Astrocyte (in vitro differentiated cells and primary cell): ENCODE measurements at regions not wholly inside any gene's neighbourhood (a gene's known extent, or its start where the extent isn't known, plus 50 kb on each side); places are given as distances from the start of the nearest gene placed in this dataset.

Experiments
- DNase-seq: peaks from one replicate; pipeline ENCODE4 v3.0.0-alpha.2; 2010; ENCODE audit warnings: low read depth
- FAIRE-seq: peaks from 2 replicates; lab custom pipeline; 2011; peaks lifted over from hg19 to GRCh38; lab: Jason Lieb, UNC
- H2AFZ ChIP-seq: 2 replicates; pipeline ENCODE4 v1.6.0; 2012; ENCODE audit warnings: low read depth, low read length, inconsistent platforms
- H3K27ac ChIP-seq: 2 replicates; pipeline ENCODE4 v1.5.1; 2011; ENCODE audit warnings: low read depth, low read length, inconsistent platforms
- H3K27me3 ChIP-seq: 2 replicates; pipeline ENCODE4 v1.6.0; 2011; ENCODE audit warnings: low read length, inconsistent platforms; ENCODE audit not compliant: insufficient read depth
- H3K36me3 ChIP-seq: 2 replicates; pipeline ENCODE4 v1.5.1; 2011; ENCODE audit warnings: low read length, inconsistent platforms; ENCODE audit not compliant: insufficient read depth
- H3K4me1 ChIP-seq: 2 replicates; pipeline ENCODE4 v1.5.1; 2011; ENCODE audit warnings: low read length, inconsistent platforms; ENCODE audit not compliant: insufficient read depth
- H3K4me2 ChIP-seq: 2 replicates; pipeline ENCODE4 v1.6.0; 2012; ENCODE audit warnings: low read length, inconsistent platforms
- H3K4me3 ChIP-seq: 2 replicates; pipeline ENCODE4 v1.5.1; 2011; ENCODE audit warnings: low read depth, mild to moderate bottlenecking, low read length, inconsistent platforms; ENCODE audit not compliant: insufficient read depth
- H3K79me2 ChIP-seq: 2 replicates; pipeline ENCODE4 v1.6.0; 2012; ENCODE audit warnings: mild to moderate bottlenecking, low read length, inconsistent platforms; ENCODE audit not compliant: insufficient read depth
- H3K9ac ChIP-seq: 2 replicates; pipeline ENCODE4 v1.6.0; 2012; ENCODE audit warnings: mild to moderate bottlenecking, low read length, inconsistent platforms
- H3K9me3 ChIP-seq: 2 replicates; pipeline ENCODE4 v1.5.1; 2012; ENCODE audit warnings: low read depth, mild to moderate bottlenecking, low read length, inconsistent platforms; ENCODE audit not compliant: insufficient read depth
- H4K20me1 ChIP-seq: 2 replicates; pipeline ENCODE4 v1.6.0; 2012; ENCODE audit warnings: low read length, inconsistent platforms; ENCODE audit not compliant: insufficient read depth
- H3K27ac Mint-ChIP-seq: one replicate; pipeline ENCODE4 v1.8.0; 2021; ENCODE audit warnings: mild to moderate bottlenecking, mixed read lengths; ENCODE audit not compliant: unreplicated experiment
- H3K27me3 Mint-ChIP-seq: one replicate; pipeline ENCODE4 v1.8.0; 2021; ENCODE audit warnings: low read depth, mixed read lengths; ENCODE audit not compliant: unreplicated experiment
- H3K36me3 Mint-ChIP-seq: one replicate; pipeline ENCODE4 v1.8.0; 2021; ENCODE audit warnings: low read depth, mixed read lengths; ENCODE audit not compliant: unreplicated experiment
- H3K4me1 Mint-ChIP-seq: one replicate; pipeline ENCODE4 v1.8.0; 2021; ENCODE audit warnings: low read depth, mixed read lengths; ENCODE audit not compliant: unreplicated experiment
- H3K4me3 Mint-ChIP-seq: one replicate; pipeline ENCODE4 v1.8.0; 2021; ENCODE audit warnings: mild to moderate bottlenecking, moderate library complexity, mixed read lengths; ENCODE audit not compliant: unreplicated experiment
- H3K9me3 Mint-ChIP-seq: one replicate; pipeline ENCODE4 v1.8.0; 2021; ENCODE audit warnings: mild to moderate bottlenecking, mixed read lengths; ENCODE audit not compliant: unreplicated experiment
- CTCF ChIP-seq: IDR thresholded peaks from 2 replicates; pipeline ENCODE4 v1.5.1; 2011; ENCODE audit warnings: low read depth, mild to moderate bottlenecking, inconsistent platforms, low read length, moderate library complexity; ENCODE audit not compliant: insufficient read depth
- EZH2 ChIP-seq: IDR thresholded peaks from 2 replicates; pipeline ENCODE4 v1.6.1; 2012; ENCODE audit warnings: mild to moderate bottlenecking, low read length, inconsistent platforms; ENCODE audit not compliant: insufficient read depth

GRCh38 chr11:96760815-96761214, 371.0 kb downstream of the JRKL start:
- H3K27ac Mint-ChIP-seq: no peak overlapping the region
- TF ChIP-seq EZH2: no peak
- no peak for TF ChIP-seq CTCF

GRCh38 chr11:96761451-96761850, 371.6 kb downstream of the JRKL start:
- Histone ChIP-seq H4K20me1 (no peaks in the 10 kb centered on the region), H3K9me3 (no peaks in the 10 kb centered on the region), H3K4me3 (no peak overlapping the region), H3K27me3 (no peaks in the 10 kb centered on the region), H3K4me2 (no peak overlapping the region), H3K79me2 (no peaks in the 10 kb centered on the region), H3K4me1 (no peaks in the 10 kb centered on the region), H2AFZ (no peak overlapping the region), H3K36me3 (no peaks in the 10 kb centered on the region), H3K27ac (no peak overlapping the region), H3K9ac (no peak overlapping the region)
- Mint-ChIP-seq H3K36me3 (no peaks in the 10 kb centered on the region), H3K27me3 (no peaks in the 10 kb centered on the region), H3K4me3 (no peak overlapping the region), H3K9me3 (no peaks in the 10 kb centered on the region), H3K4me1 (no peaks in the 10 kb centered on the region), H3K27ac (no peak overlapping the region)
- DNase-seq (no peak), FAIRE-seq (no peak)
- TF ChIP-seq CTCF (no peak), EZH2 (no peak)

More at GRCh38 chr11:96760815-96761214, 371.0 kb downstream of the JRKL start:
- no peaks in the 10 kb centered on the region for H3K36me3 ChIP-seq
- no peaks in the 10 kb centered on the region for H3K9me3 Mint-ChIP-seq
- no peaks in the 10 kb centered on the region for H3K9me3 ChIP-seq
- H3K4me3 ChIP-seq: no peak overlapping the region
- H3K9ac ChIP-seq: no peak overlapping the region
- DNase-seq (no peak), FAIRE-seq (no peak)
- no peaks in the 10 kb centered on the region for H3K4me1 ChIP-seq
- H4K20me1 ChIP-seq: no peaks in the 10 kb centered on the region
- H3K36me3 Mint-ChIP-seq: no peaks in the 10 kb centered on the region
- H3K4me1 Mint-ChIP-seq: no peaks in the 10 kb centered on the region
- no peak overlapping the region for H2AFZ ChIP-seq
- no peak overlapping the region for H3K27ac ChIP-seq
- H3K27me3 ChIP-seq: no peaks in the 10 kb centered on the region
- H3K4me2 ChIP-seq: no peak overlapping the region
- no peak overlapping the region for H3K4me3 Mint-ChIP-seq
- no peaks in the 10 kb centered on the region for H3K79me2 ChIP-seq
- H3K27me3 Mint-ChIP-seq: no peaks in the 10 kb centered on the region

GRCh38 chr11:96763244-96763643, 373.4 kb downstream of the JRKL start:
- Mint-ChIP-seq H3K27me3 (no peaks in the 10 kb centered on the region), H3K36me3 (no peaks in the 10 kb centered on the region), H3K4me3 (no peak overlapping the region), H3K4me1 (no peaks in the 10 kb centered on the region), H3K9me3 (no peaks in the 10 kb centered on the region), H3K27ac (no peak overlapping the region)
- Histone ChIP-seq H3K4me1 (no peaks in the 10 kb centered on the region), H3K4me2 (no peak overlapping the region), H3K79me2 (no peaks in the 10 kb centered on the region), H3K9ac (no peak overlapping the region), H3K36me3 (no peaks in the 10 kb centered on the region), H3K9me3 (no peaks in the 10 kb centered on the region), H4K20me1 (no peaks in the 10 kb centered on the region), H3K27me3 (no peaks in the 10 kb centered on the region), H2AFZ (no peak overlapping the region), H3K27ac (no peak overlapping the region), H3K4me3 (no peak overlapping the region)
- DNase-seq (peak; percentile 10), FAIRE-seq (no peak)
- no peak for TF ChIP-seq EZH2
- TF ChIP-seq CTCF: no peak
